Prostate gland (tissue), 2 donors: ENCODE measurements at regions not wholly inside any gene's neighbourhood (a gene's known extent, or its start where the extent isn't known, plus 50 kb on each side); places are given as distances from the start of the nearest gene placed in this dataset.

Source experiments
- CTCF ChIP-seq, 4 experiments: fragments of 200-600 bp in 2 of 4; fragments of 450-650 bp in 2 of 4; sonication (generic) in 2 of 4; IDR thresholded peaks; 1 replicate in 3 of 4; 2 replicates in 1 of 4; pipeline ENCODE4 v1.5.1; 2016 to 2019; ENCODE audit warnings: antibody characterized with exemption in 4 of 4, mild to moderate bottlenecking in 2 of 4, moderate library complexity in 2 of 4
- POLR2A ChIP-seq: fragments of 450-650 bp; IDR thresholded peaks from one replicate; pipeline ENCODE4 v1.6.1; 2016; ENCODE audit warnings: antibody characterized with exemption, mild to moderate bottlenecking
- POLR2AphosphoS5 ChIP-seq: sonication (generic); formaldehyde crosslinking; IDR thresholded peaks from one replicate; pipeline ENCODE4 v1.6.1; 2017; ENCODE audit warnings: antibody characterized with exemption

GRCh38 chr12:131617596-131618302, 93.1 kb upstream of the SFSWAP start:
- no peak for TF ChIP-seq POLR2A
- no peak for TF ChIP-seq CTCF (IDR thresholded peaks at IDR 0.05)
- TF ChIP-seq POLR2AphosphoS5, result no peak
